Inflammatory macrophage treated with lipopolysaccharide for 1 hour (primary cell): ENCODE measurements at regions not wholly inside any gene's neighbourhood (a gene's known extent, or its start where the extent isn't known, plus 50 kb on each side); places are given as distances from the start of the nearest gene placed in this dataset.

Experiments
- DNase-seq, 2 donors: peaks; one replicate each; pipeline ENCODE4 v3.0.0-alpha.2; 2020 to 2022

- DNase-seq, result no peak
These were observed 242.5 kb upstream of the KCNG1 start for GRCh38 chr20:51265361-51265760.

GRCh38 chr20:51262240-51262639, 239.3 kb upstream of the KCNG1 start:
- DNase-seq, result no peak

DNA sequence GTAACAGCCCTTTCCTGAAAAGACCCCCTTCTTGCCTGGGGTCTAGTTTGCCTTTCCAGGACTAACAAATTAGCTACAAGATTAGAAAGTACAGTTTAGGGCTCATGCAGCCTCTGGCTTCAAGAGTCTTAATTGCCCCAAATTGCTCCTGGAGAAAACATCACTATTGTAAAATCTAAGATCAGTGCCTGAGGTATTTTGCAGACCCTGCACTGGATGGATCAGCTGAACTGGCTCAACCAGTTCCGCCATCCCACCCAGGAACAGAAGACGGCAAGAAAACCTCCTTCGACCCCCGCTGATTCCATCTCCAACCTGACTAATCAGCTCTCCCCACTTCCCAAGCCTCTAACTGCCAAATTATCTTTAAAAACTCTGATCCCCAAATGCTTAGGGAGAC, 236.5 kb upstream of the KCNG1 start:
- DNase-seq, result no peak

DNA sequence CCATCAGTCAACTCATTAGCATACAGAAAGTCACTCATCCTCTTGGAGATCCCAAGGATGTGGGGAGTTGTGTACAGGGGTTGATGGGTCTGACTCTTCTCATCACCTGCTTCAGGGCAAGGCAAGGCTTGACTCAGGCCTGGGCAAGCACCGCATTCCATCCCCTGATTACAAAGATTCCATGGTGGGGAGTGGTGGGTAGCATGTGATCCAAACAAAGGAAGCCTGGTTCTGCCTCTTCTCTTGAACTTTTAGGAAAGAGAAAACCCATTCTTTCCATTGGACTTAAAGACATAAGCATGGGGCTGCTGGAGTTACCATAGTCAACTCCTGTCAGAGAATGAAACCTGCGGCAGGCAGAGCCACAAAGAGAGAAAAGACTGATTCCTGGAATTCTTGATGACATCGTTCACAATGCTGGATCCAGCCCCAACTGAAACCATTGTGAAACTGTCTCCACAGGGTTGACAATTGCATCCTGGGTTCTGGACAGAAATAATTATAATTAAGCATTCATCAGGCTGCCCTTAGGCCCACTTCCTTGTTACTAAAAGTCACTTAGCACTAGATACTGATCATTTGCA, 235.8 kb upstream of the KCNG1 start:
- DNase-seq, result no peak

GRCh38 chr20:51255417-51255816, 232.5 kb upstream of the KCNG1 start:
- DNase-seq, result no peak

- DNase-seq, result no peak
These were observed 230.4 kb upstream of the KCNG1 start for GRCh38 chr20:51253280-51253679.

DNA sequence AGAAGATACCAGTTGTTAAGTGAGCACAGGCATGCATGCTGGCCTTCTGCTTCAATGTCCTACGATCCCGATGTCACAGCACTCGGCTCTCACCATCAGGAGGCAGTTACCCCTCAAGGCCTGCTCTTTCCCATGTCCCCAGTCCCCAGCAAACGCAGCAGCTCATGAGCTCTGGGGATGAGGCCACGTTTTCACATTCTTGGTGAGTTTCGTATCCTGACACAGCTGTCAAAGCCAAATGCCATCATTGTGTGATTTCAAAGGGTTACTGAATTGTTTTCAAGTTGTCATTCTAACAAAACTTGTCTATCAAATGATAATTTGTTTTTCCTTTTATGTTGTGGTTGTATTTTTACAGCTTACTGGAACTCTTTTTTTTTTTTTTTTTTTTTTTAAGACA, 226.9 kb upstream of the KCNG1 start:
- DNase-seq, result no peak

DNA sequence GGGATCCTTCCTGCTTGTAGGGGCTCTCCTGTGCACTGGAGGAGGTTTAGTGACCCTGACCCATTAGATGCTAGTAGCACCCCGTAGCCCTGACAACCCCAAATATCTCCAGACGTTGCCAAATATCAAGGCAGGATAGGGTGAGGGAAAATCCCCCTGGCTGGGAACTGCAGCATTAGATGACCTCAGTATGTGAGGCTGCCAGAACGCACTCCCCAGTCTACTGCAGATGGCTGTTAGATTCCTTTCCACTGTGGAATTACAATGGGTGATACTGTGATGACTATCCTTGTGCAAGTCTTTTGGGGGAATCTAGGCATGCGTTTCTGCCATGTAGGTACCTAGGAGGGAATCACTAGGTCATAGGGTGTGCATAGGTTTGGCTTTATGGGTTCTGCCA, 226.3 kb upstream of the KCNG1 start:
- DNase-seq, result no peak

DNA sequence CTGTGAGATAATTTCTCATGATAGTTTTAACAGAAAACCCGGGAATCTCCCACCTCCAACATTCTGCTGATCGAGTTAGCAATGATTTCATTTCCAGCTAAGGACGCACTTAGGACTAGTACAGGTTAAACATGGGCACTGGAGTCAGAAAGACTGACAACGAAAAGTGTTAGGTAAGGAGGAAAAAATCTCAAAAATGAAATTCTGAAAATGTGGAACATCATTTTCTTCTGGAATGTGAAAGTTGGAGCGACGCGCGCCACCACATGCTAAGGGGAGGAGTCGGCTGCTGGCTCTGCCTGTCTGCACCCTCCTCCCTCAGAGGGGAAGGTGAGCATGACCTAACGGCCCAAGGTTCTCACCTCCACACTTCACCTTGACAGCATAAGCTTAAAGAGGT, 221.6 kb upstream of the KCNG1 start:
- DNase-seq, result no peak

DNA sequence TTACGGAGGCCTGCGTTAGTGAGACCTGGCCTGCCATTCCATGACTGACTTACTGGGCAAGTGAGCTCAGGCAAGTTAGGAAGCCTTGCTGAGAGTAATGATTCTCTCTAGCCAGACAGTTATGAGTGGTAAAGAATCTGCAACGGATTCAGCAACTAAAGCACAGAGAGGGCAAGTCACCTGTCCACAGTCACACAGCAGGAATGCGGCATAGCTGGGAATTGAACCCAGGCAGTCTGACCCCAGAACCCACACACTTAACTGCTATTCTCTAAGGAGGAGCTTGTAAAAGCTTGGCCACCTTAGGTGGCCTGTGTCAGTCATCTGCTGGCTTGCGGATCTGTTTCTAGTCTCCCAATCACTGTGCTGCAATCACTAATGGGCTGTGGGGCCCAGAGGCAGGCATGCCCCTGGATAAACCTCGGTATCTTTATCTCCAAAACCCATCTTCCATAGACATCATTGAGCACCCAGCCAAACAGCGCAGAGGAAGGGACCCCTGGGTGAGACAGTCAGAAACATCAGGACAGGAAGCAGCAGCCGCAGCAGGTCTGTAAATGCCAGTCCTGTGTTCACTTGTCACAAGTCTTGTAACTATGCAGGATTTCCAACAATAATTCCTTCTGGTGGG, 215.9 kb upstream of the KCNG1 start:
- no peak for DNase-seq

DNA sequence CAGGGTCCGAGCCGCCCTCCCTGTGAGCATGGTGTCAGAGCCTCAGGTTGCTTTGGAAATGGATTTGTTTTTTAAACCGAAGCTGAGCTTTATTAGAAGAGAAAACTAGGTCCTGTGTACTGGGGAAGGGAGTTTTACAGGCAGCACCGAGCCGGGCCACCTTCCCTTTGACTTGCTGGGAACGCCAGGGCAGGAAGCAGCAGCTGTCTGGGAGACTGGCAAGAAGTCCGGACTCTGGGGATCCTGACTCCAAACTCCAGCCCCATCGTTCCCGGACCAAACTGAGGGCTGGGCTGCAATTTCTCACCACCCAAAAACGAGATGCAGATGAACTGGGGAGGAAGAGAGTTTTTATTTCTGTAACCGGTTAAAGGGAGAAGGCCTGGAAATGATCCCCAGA, 214.9 kb upstream of the KCNG1 start:
- DNase-seq, result no peak

DNA sequence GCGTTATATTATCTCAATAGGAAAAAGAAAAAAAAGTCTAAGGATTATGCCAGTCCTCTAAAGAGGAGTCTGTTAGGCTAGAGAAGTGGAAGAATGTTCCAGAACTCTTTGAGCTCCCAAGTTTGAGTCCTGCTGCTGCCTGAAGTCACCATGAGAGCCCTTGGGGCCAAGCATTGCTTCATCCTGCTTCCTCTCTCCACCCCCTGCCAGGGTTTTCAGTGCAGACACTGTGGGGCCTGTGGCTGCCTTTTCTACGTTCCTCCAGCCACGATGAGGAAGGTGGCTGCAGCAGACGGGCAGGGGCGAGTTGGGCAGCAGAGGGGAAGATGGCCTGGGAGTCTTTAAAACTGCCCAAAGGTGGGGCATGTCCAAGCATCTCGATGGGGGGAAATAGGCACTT, 214.4 kb upstream of the KCNG1 start:
- DNase-seq, result no peak

DNA sequence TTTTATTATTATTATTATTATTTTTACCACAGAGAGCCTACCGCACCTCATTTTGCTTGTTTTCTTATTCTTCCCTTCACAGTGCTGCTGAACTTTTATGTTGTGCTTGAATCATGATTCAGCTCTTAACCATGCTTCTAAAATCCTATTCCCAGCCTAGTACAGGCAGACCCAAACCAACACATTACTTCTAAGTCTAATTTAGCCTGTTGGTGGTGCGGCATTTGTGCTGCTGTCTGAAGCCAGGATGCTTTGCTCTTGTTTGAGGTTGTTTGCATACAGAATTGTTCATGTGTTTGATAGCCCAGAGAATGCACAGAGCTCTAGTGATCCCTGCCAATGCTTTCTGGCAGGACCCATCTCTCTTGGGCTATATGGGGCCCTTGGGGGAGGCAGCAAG, 213.5 kb upstream of the KCNG1 start:
- no peak for DNase-seq

- no peak for DNase-seq
These were observed 210.4 kb upstream of the KCNG1 start for GRCh38 chr20:51233345-51233744.

DNA sequence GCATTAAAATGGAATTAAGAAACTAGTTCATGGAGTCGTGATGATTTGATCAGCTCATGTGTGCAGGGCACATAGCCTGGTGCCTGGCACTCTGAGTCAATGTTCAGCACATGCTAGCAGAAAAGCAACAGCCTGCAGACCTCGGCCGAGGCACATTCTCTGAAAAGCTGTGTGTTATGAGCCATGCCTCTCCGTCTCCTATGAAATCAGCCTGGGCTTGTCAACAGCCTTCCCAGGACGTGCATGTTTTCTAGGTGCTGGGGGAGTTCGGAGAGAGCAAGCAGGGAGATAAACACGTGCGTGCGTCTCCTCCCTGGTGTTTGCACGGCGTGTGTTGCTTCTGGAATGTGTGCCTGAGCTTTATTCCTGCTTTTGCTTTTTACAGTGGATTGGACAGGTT, 207.8 kb upstream of the KCNG1 start:
- no peak for DNase-seq

GRCh38 chr20:51228763-51229162, 205.9 kb upstream of the KCNG1 start:
- DNase-seq, result no peak

- no peak for DNase-seq
These were observed 204.8 kb upstream of the KCNG1 start for GRCh38 chr20:51227744-51228143.

GRCh38 chr20:51223183-51223720, 200.3 kb upstream of the KCNG1 start:
- no peak for DNase-seq

DNA sequence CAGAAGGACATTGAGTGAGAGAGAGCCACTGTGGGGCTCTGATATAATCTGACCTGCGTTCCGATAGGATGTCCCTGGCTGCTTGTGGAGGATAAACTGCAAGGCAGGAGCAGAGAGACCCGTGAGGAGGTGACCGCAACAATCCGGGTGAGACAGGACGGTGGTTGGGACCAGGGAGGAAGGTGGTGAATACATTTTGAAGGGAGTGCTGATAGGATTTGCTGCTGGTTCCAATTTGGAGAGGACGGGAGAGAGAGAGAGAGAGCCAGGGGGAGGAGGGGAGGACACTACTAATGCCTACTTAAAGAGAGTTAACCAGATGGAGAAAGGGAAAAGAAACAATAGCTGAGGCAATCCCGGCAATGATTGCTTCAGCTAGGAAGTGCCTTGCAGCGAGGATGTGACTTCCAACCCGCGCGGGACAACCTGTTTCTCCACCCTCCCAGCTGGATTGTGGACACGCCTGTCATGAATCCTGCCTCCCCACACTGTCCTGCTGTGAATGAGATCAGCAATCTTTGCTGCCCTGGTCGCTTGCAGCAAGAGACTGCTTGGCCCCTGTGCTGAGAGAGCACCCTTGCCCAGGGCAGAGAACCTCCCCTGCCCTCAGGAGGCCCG, 199.0 kb upstream of the KCNG1 start:
- peak; percentile 51 to 62 for DNase-seq

DNA sequence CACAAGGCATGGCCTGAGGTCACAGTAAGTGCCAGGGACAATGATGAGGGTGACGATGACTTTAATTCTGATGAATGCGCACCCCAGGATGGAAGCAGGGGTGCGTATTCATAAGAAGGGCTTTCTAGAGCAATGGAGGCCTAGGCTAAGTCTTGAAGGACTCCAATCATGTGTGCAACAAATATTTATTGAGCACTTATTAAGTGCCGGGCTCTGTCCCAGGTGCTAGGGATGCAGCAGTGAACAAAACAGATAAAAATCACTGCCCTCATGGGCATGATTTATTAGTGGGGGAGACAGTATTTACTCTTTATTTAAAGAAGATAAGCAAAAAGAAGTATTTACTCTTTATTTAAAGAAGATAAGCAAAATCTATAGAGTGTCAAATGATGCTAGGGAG, 198.2 kb upstream of the KCNG1 start:
- DNase-seq, result no peak

- peak; percentile 8 to 48 for DNase-seq
These were observed 197.4 kb upstream of the KCNG1 start for GRCh38 chr20:51220293-51220706.

DNA sequence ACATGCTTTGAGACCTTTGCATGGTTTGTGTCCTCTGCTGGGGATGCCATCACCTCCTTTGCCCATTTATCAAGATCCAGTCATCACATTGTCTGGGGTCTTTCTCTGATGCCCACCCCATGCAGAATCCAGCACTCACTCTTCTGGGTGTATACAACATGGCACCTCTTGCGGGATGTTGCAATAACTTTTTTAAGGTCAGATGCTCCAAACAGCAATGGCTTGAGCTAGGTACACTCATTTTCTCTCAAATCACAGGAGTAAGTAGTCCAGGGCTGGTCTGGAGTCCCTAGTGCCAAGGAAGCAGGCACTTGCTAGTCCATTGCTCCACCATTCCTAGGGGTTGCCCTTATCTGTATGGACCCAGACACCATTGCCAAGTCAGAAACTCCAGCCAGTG, 196.6 kb upstream of the KCNG1 start:
- DNase-seq, result no peak

- DNase-seq, result no peak
These were observed 195.7 kb upstream of the KCNG1 start for GRCh38 chr20:51218603-51219002.

DNA sequence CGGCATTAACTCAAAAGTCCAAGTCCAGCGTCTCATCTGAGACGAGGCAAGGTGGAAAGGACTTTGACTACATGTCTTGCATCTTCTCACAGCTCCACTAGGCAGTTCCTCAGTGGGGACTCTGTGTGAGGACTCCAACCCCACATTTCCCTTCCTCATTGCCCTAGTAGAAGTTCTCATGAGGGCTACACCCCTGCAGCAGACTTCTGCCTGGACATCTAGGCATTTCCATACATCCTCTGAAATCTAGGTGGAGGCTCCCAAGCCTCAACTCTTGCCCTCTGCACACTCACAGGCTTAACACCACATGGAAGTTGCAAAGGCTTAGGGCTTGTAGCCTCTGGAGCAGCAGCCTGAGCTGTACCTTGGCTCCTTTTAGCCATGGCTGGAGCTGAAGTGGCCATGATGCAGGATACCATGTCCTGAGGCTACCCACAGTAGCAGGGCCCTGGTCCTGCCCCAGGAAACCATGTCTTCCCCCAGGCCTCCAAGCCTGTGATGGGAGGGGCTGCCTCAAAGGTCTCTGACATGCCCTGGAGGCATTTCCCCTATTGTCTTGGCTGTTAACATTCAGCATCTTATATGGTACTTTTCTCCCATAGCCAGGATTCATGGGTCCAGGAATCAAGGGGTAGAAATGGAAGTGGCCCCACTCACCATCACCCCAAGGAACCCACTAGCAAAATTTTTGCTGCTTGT, 194.6 kb upstream of the KCNG1 start:
- no peak for DNase-seq
